RWPE2 (cell line): ENCODE measurements at regions not wholly inside any gene's neighbourhood (a gene's known extent, or its start where the extent isn't known, plus 50 kb on each side); places are given as distances from the start of the nearest gene placed in this dataset.

ENCODE experiments used
- ATAC-seq: fragments of 200-7000 bp; cut with Tn5 transposase; 3 replicates; pipeline ENCODE4 v1.9.1; 2021; ENCODE audit warnings: low read depth
- DNase-seq: peaks from one replicate; pipeline ENCODE4 v3.0.0-alpha.2; 2020; ENCODE audit warnings: low spot score
- H3K27ac ChIP-seq: fragments of 450-650 bp; 2 replicates; pipeline ENCODE4 v1.5.1; 2017; ENCODE audit warnings: mild to moderate bottlenecking; ENCODE audit not compliant: poor library complexity, severe bottlenecking
- H3K27me3 ChIP-seq: fragments of 250-450 bp; sonication (Bioruptor Pico); 2 replicates; pipeline ENCODE4 v1.5.1; 2021; ENCODE audit warnings: mild to moderate bottlenecking, moderate library complexity; ENCODE audit not compliant: insufficient read depth, poor library complexity, severe bottlenecking
- H3K36me3 ChIP-seq: fragments of 250-450 bp; sonication (Bioruptor Pico); 2 replicates; pipeline ENCODE4 v1.5.1; 2020; ENCODE audit warnings: low read depth, mild to moderate bottlenecking, moderate library complexity
- H3K4me1 ChIP-seq: fragments of 250-450 bp; sonication (Bioruptor Pico); 2 replicates; pipeline ENCODE4 v1.5.1; 2021; ENCODE audit warnings: mild to moderate bottlenecking, moderate library complexity; ENCODE audit not compliant: insufficient read depth, poor library complexity, severe bottlenecking
- H3K4me3 ChIP-seq: fragments of 250-450 bp; sonication (Bioruptor Pico); 2 replicates; pipeline ENCODE4 v1.5.1; 2021; ENCODE audit warnings: mild to moderate bottlenecking, moderate library complexity; ENCODE audit not compliant: severe bottlenecking
- H3K9me3 ChIP-seq: fragments of 250-450 bp; sonication (Bioruptor Pico); 2 replicates; pipeline ENCODE4 v1.5.1; 2021; ENCODE audit warnings: mild to moderate bottlenecking, moderate library complexity; ENCODE audit not compliant: severe bottlenecking
- CTCF ChIP-seq: fragments of 450-650 bp; IDR thresholded peaks from one replicate; pipeline ENCODE4 v1.5.1; 2017; ENCODE audit warnings: mild to moderate bottlenecking, moderate library complexity; ENCODE audit not compliant: poor library complexity, severe bottlenecking

- H3K4me3 ChIP-seq: no peak overlapping the region
- H3K4me1 ChIP-seq: peaks cover 13% of the 10 kb centered on the region
- no peaks in the 10 kb centered on the region for H3K27me3 ChIP-seq
- ATAC-seq: no peak
- H3K27ac ChIP-seq: no peak overlapping the region
- DNase-seq: no peak
- H3K9me3 ChIP-seq: no peaks in the 10 kb centered on the region
- TF ChIP-seq CTCF: no peak
- H3K36me3 ChIP-seq: no peaks in the 10 kb centered on the region
These were observed 70.6 kb upstream of the KSR1 start for GRCh38 chr17:27385626-27386025.

GRCh38 chr17:27386206-27387075 lies 69.8 kb upstream of the KSR1 start:
- ATAC-seq (no peak), DNase-seq (no peak)
- H3K9me3 ChIP-seq: no peaks in the 10 kb centered on the region

GRCh38 chr17:27389542-27390140 lies 66.6 kb upstream of the KSR1 start:
- ATAC-seq (no peak), DNase-seq (no peak)
- Histone ChIP-seq H3K27me3 (no peaks in the 10 kb centered on the region), H3K27ac (no peak overlapping the region), H3K4me1 (peaks cover 3% of the 10 kb centered on the region), H3K36me3 (no peaks in the 10 kb centered on the region), H3K9me3 (no peaks in the 10 kb centered on the region), H3K4me3 (no peak overlapping the region)
- TF ChIP-seq CTCF: no peak

More at GRCh38 chr17:27386206-27387075, 69.8 kb upstream of the KSR1 start:
- Histone ChIP-seq H3K27me3 (no peaks in the 10 kb centered on the region), H3K27ac (no peak overlapping the region), H3K4me1 (peaks cover 12% of the 10 kb centered on the region), H3K4me3 (no peak overlapping the region), H3K36me3 (no peaks in the 10 kb centered on the region)
- no peak for TF ChIP-seq CTCF

GRCh38 chr17:27390540-27390939 lies 65.7 kb upstream of the KSR1 start:
- H3K9me3 ChIP-seq: no peaks in the 10 kb centered on the region
- DNase-seq (no peak), ATAC-seq (no peak)
- TF ChIP-seq CTCF: no peak
- no peak overlapping the region for H3K27ac ChIP-seq
- H3K4me1 ChIP-seq: no peaks in the 10 kb centered on the region
- H3K4me3 ChIP-seq: no peak overlapping the region
- no peaks in the 10 kb centered on the region for H3K36me3 ChIP-seq
- no peaks in the 10 kb centered on the region for H3K27me3 ChIP-seq

- Histone ChIP-seq H3K4me1 (no peaks in the 10 kb centered on the region), H3K27ac (no peak overlapping the region), H3K36me3 (no peaks in the 10 kb centered on the region), H3K27me3 (no peaks in the 10 kb centered on the region), H3K4me3 (no peak overlapping the region), H3K9me3 (no peaks in the 10 kb centered on the region)
- TF ChIP-seq CTCF: no peak
- no peak for DNase-seq
- ATAC-seq: no peak
These were observed 64.8 kb upstream of the KSR1 start for GRCh38 chr17:27391427-27391826.
